ENCODE measurements at regions not wholly inside any gene's neighbourhood (a gene's known extent, or its start where the extent isn't known, plus 50 kb on each side); places are given as distances from the start of the nearest gene placed in this dataset.

DNA sequence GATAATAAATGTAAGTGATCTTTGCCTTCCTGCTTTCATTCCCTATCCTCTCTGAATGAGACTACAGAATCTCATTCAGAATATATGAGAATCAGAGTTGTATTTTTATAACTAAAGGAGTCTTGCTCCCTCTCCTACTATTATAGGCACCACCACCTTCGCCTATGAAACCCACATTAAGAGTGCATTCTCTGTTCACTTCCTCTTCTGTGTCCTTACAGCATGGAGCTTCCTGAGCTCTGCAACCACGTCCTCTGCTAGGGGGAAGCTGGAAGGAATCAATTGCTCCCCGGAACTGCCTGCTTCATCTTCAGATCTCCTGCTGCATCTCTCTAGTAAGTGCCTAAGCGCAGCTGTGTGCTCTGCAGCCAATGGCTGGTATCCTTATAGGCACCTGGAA is 820.7 kb downstream of the GRID1 start (continued):
- no peak for TF ChIP-seq ILK (tag; IDR thresholded peaks at IDR 0.05; ENCODE audit: borderline replicate concordance, low read depth)

DNA sequence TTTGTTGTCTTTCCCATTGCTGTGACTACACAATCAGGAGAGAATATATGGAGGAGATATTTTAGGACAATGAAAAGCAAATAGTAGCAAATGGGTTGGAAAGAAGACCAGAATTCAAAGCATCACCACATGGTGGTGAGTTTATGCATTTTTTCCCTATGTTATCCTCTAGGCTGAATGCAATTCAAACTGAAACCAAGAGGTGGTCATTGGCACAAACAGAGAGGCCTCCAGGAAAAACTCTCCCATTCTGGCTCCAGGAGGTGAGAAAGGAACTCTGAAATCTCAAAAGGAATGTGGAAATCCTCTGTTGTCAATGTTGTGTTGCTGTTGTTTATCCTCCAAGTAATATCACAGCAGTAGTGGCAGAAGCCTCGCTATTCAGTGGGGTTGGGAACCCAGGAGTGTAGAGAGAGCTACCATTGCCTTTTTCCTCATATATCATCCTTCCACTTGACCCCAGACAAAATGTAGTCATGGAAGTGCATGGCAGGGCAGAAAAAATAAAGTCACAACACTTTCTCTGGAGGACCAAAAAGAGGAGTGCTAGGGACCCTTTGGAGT is 819.1 kb downstream of the GRID1 start:
- H2AFZ ChIP-seq (ENCODE audit: low read depth, low read length): no peak overlapping the region
- no peaks in the 10 kb centered on the region for H3K4me1 ChIP-seq (replicated peaks in 1 of 2; ENCODE audit: control insufficient read depth in 2 of 2, insufficient read depth in 2 of 2, low read length in 2 of 2)
- no peak for FAIRE-seq
- no TSS peak for BruUV-seq (replicated peaks)
- H3K27ac ChIP-seq (ENCODE audit: extremely low read depth, low read depth, low read length): no peak overlapping the region
- H3K9me1 ChIP-seq (ENCODE audit: control insufficient read depth, insufficient read depth, low read length): no peaks in the 10 kb centered on the region
- DNase-seq (ENCODE audit: extremely low read depth in 1 of 4, low spot score in 3 of 4): no peak
- TF ChIP-seq CEBPB (tag; IDR thresholded peaks at IDR 0.05) (no peak), NCOA1 (IDR thresholded peaks at IDR 0.05; ENCODE audit: low read depth) (no peak), FOXA1 (IDR thresholded peaks at IDR 0.05; ENCODE audit: borderline replicate concordance) (no peak), ZNF140 (CRISPR knock-in tag; IDR thresholded peaks at IDR 0.05) (no peak), CBFB (CRISPR knock-in tag; IDR thresholded peaks at IDR 0.05) (no peak), SIN3A (IDR thresholded peaks at IDR 0.05; ENCODE audit: borderline replicate concordance in 2 of 2, control insufficient read depth in 1 of 2, low read depth in 2 of 2, low read length in 2 of 2) (no peak), THRAP3 (IDR thresholded peaks at IDR 0.05; ENCODE audit: borderline replicate concordance) (no peak), TBL1XR1 (IDR thresholded peaks at IDR 0.05; ENCODE audit: low read length in 2 of 2) (no peak), ZSCAN29 (IDR thresholded peaks at IDR 0.05) (no peak)
- TF ChIP-seq, protein P1, sequence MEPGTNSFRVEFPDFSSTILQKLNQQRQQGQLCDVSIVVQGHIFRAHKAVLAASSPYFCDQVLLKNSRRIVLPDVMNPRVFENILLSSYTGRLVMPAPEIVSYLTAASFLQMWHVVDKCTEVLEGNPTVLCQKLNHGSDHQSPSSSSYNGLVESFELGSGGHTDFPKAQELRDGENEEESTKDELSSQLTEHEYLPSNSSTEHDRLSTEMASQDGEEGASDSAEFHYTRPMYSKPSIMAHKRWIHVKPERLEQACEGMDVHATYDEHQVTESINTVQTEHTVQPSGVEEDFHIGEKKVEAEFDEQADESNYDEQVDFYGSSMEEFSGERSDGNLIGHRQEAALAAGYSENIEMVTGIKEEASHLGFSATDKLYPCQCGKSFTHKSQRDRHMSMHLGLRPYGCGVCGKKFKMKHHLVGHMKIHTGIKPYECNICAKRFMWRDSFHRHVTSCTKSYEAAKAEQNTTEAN (CRISPR knock-in tag; IDR thresholded peaks at IDR 0.05): no peak
- TF ChIP-seq, protein P2, sequence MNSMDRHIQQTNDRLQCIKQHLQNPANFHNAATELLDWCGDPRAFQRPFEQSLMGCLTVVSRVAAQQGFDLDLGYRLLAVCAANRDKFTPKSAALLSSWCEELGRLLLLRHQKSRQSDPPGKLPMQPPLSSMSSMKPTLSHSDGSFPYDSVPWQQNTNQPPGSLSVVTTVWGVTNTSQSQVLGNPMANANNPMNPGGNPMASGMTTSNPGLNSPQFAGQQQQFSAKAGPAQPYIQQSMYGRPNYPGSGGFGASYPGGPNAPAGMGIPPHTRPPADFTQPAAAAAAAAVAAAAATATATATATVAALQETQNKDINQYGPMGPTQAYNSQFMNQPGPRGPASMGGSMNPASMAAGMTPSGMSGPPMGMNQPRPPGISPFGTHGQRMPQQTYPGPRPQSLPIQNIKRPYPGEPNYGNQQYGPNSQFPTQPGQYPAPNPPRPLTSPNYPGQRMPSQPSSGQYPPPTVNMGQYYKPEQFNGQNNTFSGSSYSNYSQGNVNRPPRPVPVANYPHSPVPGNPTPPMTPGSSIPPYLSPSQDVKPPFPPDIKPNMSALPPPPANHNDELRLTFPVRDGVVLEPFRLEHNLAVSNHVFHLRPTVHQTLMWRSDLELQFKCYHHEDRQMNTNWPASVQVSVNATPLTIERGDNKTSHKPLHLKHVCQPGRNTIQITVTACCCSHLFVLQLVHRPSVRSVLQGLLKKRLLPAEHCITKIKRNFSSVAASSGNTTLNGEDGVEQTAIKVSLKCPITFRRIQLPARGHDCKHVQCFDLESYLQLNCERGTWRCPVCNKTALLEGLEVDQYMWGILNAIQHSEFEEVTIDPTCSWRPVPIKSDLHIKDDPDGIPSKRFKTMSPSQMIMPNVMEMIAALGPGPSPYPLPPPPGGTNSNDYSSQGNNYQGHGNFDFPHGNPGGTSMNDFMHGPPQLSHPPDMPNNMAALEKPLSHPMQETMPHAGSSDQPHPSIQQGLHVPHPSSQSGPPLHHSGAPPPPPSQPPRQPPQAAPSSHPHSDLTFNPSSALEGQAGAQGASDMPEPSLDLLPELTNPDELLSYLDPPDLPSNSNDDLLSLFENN (IDR thresholded peaks at IDR 0.05; ENCODE audit: low read depth in 2 of 2, low read length in 2 of 2): no peak
- TF ChIP-seq, protein P3, sequence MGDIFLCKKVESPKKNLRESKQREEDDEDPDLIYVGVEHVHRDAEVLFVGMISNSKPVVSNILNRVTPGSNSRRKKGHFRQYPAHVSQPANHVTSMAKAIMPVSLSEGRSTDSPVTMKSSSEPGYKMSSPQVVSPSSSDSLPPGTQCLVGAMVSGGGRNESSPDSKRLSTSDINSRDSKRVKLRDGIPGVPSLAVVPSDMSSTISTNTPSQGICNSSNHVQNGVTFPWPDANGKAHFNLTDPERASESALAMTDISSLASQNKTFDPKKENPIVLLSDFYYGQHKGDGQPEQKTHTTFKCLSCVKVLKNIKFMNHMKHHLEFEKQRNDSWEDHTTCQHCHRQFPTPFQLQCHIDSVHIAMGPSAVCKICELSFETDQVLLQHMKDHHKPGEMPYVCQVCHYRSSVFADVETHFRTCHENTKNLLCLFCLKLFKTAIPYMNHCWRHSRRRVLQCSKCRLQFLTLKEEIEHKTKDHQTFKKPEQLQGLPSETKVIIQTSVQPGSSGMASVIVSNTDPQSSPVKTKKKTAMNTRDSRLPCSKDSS (IDR thresholded peaks at IDR 0.05; ENCODE audit: low read depth, partially characterized antibody): no peak
- intact Hi-C loops (cut with micrococcal nuclease): no loop called here
- H3K36me3 ChIP-seq (ENCODE audit: control insufficient read depth, insufficient read depth, low read length): no peaks in the 10 kb centered on the region
- no peak overlapping the region for H3K4me3 ChIP-seq
- WGBS (ENCODE audit: insufficient coverage, low coverage, missing lambda C conversion rate): 0% methylated on average over 1 of the region's 1 CpG
- in situ Hi-C loops (cut with MboI): no loop called here
- H3K79me2 ChIP-seq (ENCODE audit: control insufficient read depth, insufficient read depth, low read length): no peaks in the 10 kb centered on the region
- CTCF ChIA-PET (ENCODE audit: low intra/inter-chr PET ratio): no interaction called here
- H3K9ac ChIP-seq (ENCODE audit: insufficient read depth in 1 of 2, low read depth in 2 of 2, low read length in 2 of 2): no peak overlapping the region
- H3K4me2 ChIP-seq (ENCODE audit: insufficient read depth, low read length): no peak overlapping the region
- no peaks in the 10 kb centered on the region; the same call in 1 of the 2 replicates for H3K9me3 ChIP-seq (replicated peaks; ENCODE audit: control insufficient read depth, insufficient read depth, low read depth, low read length)
- H3K27me3 ChIP-seq (ENCODE audit: control insufficient read depth in 2 of 2, insufficient read depth in 2 of 2, low read length in 2 of 2): no peaks in the 10 kb centered on the region
- POLR2A ChIA-PET: interaction anchor here (1.0 kb wide), 1 partner anchor 23 kb away, joined by 4 read pairs; no protein-coding TSS in a partner anchor
- H4K20me1 ChIP-seq (replicated peaks; ENCODE audit: control insufficient read depth, insufficient read depth, low read length): no peaks in the 10 kb centered on the region
- ATAC-seq: no peak

Measured in K562 (cell line).